ENCODE measurements at regions not wholly inside any gene's neighbourhood (a gene's known extent, or its start where the extent isn't known, plus 50 kb on each side); places are given as distances from the start of the nearest gene placed in this dataset.

GRCh38 chr11:13851691-13852090, 110.8 kb upstream of the SPON1 start:
- Histone ChIP-seq H3K4me1 (ENCODE audit: insufficient read depth, low read length) (no peaks in the 10 kb centered on the region), H3K4me2 (ENCODE audit: low read length) (no peak overlapping the region), H3K36me3 (ENCODE audit: insufficient read depth, low read length) (no peaks in the 10 kb centered on the region), H3K27me3 (ENCODE audit: insufficient read depth, low read length) (peaks cover 8% of the 10 kb centered on the region), H3K79me2 (ENCODE audit: insufficient read depth, low read length) (no peaks in the 10 kb centered on the region), H4K20me1 (ENCODE audit: insufficient read depth, low read length) (no peaks in the 10 kb centered on the region), H3K9ac (ENCODE audit: low read length) (no peak overlapping the region), H3K4me3 (ENCODE audit: insufficient read depth, low read depth, low read length) (no peak overlapping the region), H3K9me3 (ENCODE audit: insufficient read depth, low read depth, low read length) (no peaks in the 10 kb centered on the region), H2AFZ (ENCODE audit: low read depth, low read length) (no peak overlapping the region), H3K27ac (ENCODE audit: low read depth, low read length) (no peak overlapping the region)
- Mint-ChIP-seq H3K27me3 (ENCODE audit: low read depth, unreplicated experiment) (peaks cover 30% of the 10 kb centered on the region), H3K27ac (ENCODE audit: unreplicated experiment) (no peak overlapping the region), H3K36me3 (ENCODE audit: low read depth, unreplicated experiment) (no peaks in the 10 kb centered on the region), H3K4me3 (ENCODE audit: unreplicated experiment) (no peak overlapping the region), H3K9me3 (ENCODE audit: unreplicated experiment) (peaks cover 4% of the 10 kb centered on the region), H3K4me1 (ENCODE audit: low read depth, unreplicated experiment) (peaks cover 11% of the 10 kb centered on the region)
- no peak for DNase-seq (ENCODE audit: low read depth)
- FAIRE-seq: no peak
- TF ChIP-seq, protein P1, sequence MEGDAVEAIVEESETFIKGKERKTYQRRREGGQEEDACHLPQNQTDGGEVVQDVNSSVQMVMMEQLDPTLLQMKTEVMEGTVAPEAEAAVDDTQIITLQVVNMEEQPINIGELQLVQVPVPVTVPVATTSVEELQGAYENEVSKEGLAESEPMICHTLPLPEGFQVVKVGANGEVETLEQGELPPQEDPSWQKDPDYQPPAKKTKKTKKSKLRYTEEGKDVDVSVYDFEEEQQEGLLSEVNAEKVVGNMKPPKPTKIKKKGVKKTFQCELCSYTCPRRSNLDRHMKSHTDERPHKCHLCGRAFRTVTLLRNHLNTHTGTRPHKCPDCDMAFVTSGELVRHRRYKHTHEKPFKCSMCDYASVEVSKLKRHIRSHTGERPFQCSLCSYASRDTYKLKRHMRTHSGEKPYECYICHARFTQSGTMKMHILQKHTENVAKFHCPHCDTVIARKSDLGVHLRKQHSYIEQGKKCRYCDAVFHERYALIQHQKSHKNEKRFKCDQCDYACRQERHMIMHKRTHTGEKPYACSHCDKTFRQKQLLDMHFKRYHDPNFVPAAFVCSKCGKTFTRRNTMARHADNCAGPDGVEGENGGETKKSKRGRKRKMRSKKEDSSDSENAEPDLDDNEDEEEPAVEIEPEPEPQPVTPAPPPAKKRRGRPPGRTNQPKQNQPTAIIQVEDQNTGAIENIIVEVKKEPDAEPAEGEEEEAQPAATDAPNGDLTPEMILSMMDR (IDR thresholded peaks at IDR 0.05; ENCODE audit: insufficient read depth, low read depth, low read length): no peak
- no peak for TF ChIP-seq EZH2 (IDR thresholded peaks at IDR 0.05; ENCODE audit: insufficient read depth, low read length)

DNA sequence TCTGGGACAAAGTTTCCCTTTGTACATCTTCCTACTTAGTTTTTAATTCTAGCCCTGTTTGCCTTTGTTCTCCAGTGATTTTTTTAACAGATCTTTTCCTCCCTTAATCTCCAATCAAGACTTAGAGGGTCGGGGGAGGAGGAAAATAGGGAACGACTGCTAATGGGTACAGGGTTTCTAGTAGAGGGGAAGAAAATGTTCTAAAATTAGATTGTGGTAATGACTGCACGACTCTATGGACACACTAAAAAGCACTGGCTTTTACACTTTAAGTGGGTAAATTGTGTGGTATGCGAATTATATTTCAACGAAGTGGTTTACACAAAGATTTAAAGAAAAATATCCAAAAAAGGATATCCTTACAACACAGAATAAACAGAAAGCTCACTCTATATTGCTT, 110.0 kb upstream of the SPON1 start:
- no peak overlapping the region for H3K4me2 ChIP-seq (ENCODE audit: low read length)
- no peaks in the 10 kb centered on the region for H3K4me1 ChIP-seq (ENCODE audit: insufficient read depth, low read length)
- H3K36me3 ChIP-seq (ENCODE audit: insufficient read depth, low read length): no peaks in the 10 kb centered on the region
- peaks cover 11% of the 10 kb centered on the region for H3K4me1 Mint-ChIP-seq (ENCODE audit: low read depth, unreplicated experiment)
- H3K9me3 Mint-ChIP-seq (ENCODE audit: unreplicated experiment): peaks cover 4% of the 10 kb centered on the region
- H3K27me3 ChIP-seq (ENCODE audit: insufficient read depth, low read length): peaks cover 8% of the 10 kb centered on the region
- H3K9ac ChIP-seq (ENCODE audit: low read length): no peak overlapping the region
- no peaks in the 10 kb centered on the region for H3K36me3 Mint-ChIP-seq (ENCODE audit: low read depth, unreplicated experiment)
- H4K20me1 ChIP-seq (ENCODE audit: insufficient read depth, low read length): no peaks in the 10 kb centered on the region
- DNase-seq (ENCODE audit: low read depth) (no peak), FAIRE-seq (no peak)
- H3K4me3 Mint-ChIP-seq (ENCODE audit: unreplicated experiment): no peak overlapping the region
- no peak overlapping the region for H3K27ac Mint-ChIP-seq (ENCODE audit: unreplicated experiment)
- H2AFZ ChIP-seq (ENCODE audit: low read depth, low read length): no peak overlapping the region
- H3K79me2 ChIP-seq (ENCODE audit: insufficient read depth, low read length): no peaks in the 10 kb centered on the region
- H3K27me3 Mint-ChIP-seq (ENCODE audit: low read depth, unreplicated experiment): peaks cover 36% of the 10 kb centered on the region
- no peak overlapping the region for H3K27ac ChIP-seq (ENCODE audit: low read depth, low read length)
- H3K4me3 ChIP-seq (ENCODE audit: insufficient read depth, low read depth, low read length): no peak overlapping the region
- no peak for TF ChIP-seq EZH2 (IDR thresholded peaks at IDR 0.05; ENCODE audit: insufficient read depth, low read length)
- TF ChIP-seq, protein P1 (IDR thresholded peaks at IDR 0.05; ENCODE audit: insufficient read depth, low read depth, low read length): no peak
- no peaks in the 10 kb centered on the region for H3K9me3 ChIP-seq (ENCODE audit: insufficient read depth, low read depth, low read length)

DNA sequence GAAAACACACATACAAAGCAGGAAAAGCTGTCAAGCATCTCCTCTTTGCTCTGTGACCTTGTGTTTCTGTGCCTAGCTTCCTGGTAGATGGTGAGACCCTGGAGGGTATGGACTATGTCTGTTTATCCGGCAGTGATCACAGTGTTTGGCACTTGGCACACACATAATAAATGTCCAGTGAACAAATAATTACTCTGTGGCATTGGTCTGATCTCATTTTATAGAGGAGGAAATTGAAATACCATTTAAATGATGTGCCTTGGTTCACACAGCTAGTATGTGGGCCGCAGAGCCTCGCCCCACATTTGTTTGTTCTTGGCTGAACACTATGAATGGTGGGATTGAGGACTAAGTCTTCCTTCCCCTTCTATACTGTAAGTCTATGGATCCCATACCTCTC, 104.7 kb upstream of the SPON1 start:
- no peak for DNase-seq (ENCODE audit: low read depth)
- no peaks in the 10 kb centered on the region for H3K36me3 Mint-ChIP-seq (ENCODE audit: low read depth, unreplicated experiment)
- H3K27ac Mint-ChIP-seq (ENCODE audit: unreplicated experiment): no peak overlapping the region
- Histone ChIP-seq H2AFZ (ENCODE audit: low read depth, low read length) (no peak overlapping the region), H3K9me3 (ENCODE audit: insufficient read depth, low read depth, low read length) (no peaks in the 10 kb centered on the region), H3K36me3 (ENCODE audit: insufficient read depth, low read length) (no peaks in the 10 kb centered on the region), H3K27me3 (ENCODE audit: insufficient read depth, low read length) (peaks cover 8% of the 10 kb centered on the region), H3K4me1 (ENCODE audit: insufficient read depth, low read length) (no peaks in the 10 kb centered on the region), H3K9ac (ENCODE audit: low read length) (no peak overlapping the region), H3K79me2 (ENCODE audit: insufficient read depth, low read length) (no peaks in the 10 kb centered on the region), H3K4me3 (ENCODE audit: insufficient read depth, low read depth, low read length) (no peak overlapping the region), H4K20me1 (ENCODE audit: insufficient read depth, low read length) (no peaks in the 10 kb centered on the region), H3K4me2 (ENCODE audit: low read length) (no peak overlapping the region), H3K27ac (ENCODE audit: low read depth, low read length) (no peak overlapping the region)
- H3K4me1 Mint-ChIP-seq (ENCODE audit: low read depth, unreplicated experiment): no peaks in the 10 kb centered on the region
- no peak overlapping the region for H3K4me3 Mint-ChIP-seq (ENCODE audit: unreplicated experiment)
- peaks cover 6% of the 10 kb centered on the region for H3K9me3 Mint-ChIP-seq (ENCODE audit: unreplicated experiment)
- peaks cover 46% of the 10 kb centered on the region for H3K27me3 Mint-ChIP-seq (ENCODE audit: low read depth, unreplicated experiment)
- TF ChIP-seq, protein P1 (IDR thresholded peaks at IDR 0.05; ENCODE audit: insufficient read depth, low read depth, low read length): no peak
- TF ChIP-seq EZH2 (IDR thresholded peaks at IDR 0.05; ENCODE audit: insufficient read depth, low read length): no peak
- no peak for FAIRE-seq
